ENCODE measurements at regions not wholly inside any gene's neighbourhood (a gene's known extent, or its start where the extent isn't known, plus 50 kb on each side); places are given as distances from the start of the nearest gene placed in this dataset.

GRCh38 chrX:20739038-20739745 lies 472.5 kb upstream of the RPS6KA3 start:
- Mint-ChIP-seq H3K36me3 (ENCODE audit: insufficient read depth) (no peaks in the 10 kb centered on the region), H3K27me3 (peaks cover 9% of the 10 kb centered on the region), H3K27ac (ENCODE audit: low read depth) (no peak overlapping the region), H3K9me3 (peaks cover 9% of the 10 kb centered on the region), H3K4me1 (no peaks in the 10 kb centered on the region), H3K4me3 (no peak overlapping the region)
- ATAC-seq (replicated peaks; ENCODE audit: extremely low read depth, poor library complexity, severe bottlenecking) (no peak), DNase-seq (ENCODE audit: low spot score in 2 of 2) (no peak)

- Mint-ChIP-seq H3K27me3 (no peaks in the 10 kb centered on the region), H3K4me1 (no peaks in the 10 kb centered on the region), H3K27ac (ENCODE audit: low read depth) (no peak overlapping the region), H3K36me3 (ENCODE audit: insufficient read depth) (no peaks in the 10 kb centered on the region), H3K4me3 (no peak overlapping the region), H3K9me3 (no peaks in the 10 kb centered on the region)
- DNase-seq (ENCODE audit: low spot score in 2 of 2) (no peak), ATAC-seq (replicated peaks; ENCODE audit: extremely low read depth, poor library complexity, severe bottlenecking) (no peak)
These were observed 462.7 kb upstream of the RPS6KA3 start for GRCh38 chrX:20729416-20729815.

- H3K36me3 Mint-ChIP-seq (ENCODE audit: insufficient read depth), result no peaks in the 10 kb centered on the region
- no peak overlapping the region for H3K27ac Mint-ChIP-seq (ENCODE audit: low read depth)
- H3K9me3 Mint-ChIP-seq, result no peaks in the 10 kb centered on the region
- ATAC-seq (replicated peaks; ENCODE audit: extremely low read depth, poor library complexity, severe bottlenecking) (no peak), DNase-seq (ENCODE audit: low spot score in 2 of 2) (no peak)
- no peak overlapping the region for H3K4me3 Mint-ChIP-seq
- H3K27me3 Mint-ChIP-seq, result no peaks in the 10 kb centered on the region
- no peaks in the 10 kb centered on the region for H3K4me1 Mint-ChIP-seq
These were observed 460.7 kb upstream of the RPS6KA3 start for GRCh38 chrX:20727447-20727846.

GRCh38 chrX:20720954-20721626 lies 454.4 kb upstream of the RPS6KA3 start:
- H3K4me1 Mint-ChIP-seq, result no peaks in the 10 kb centered on the region
- no peak overlapping the region for H3K27ac Mint-ChIP-seq (ENCODE audit: low read depth)
- ATAC-seq (replicated peaks; ENCODE audit: extremely low read depth, poor library complexity, severe bottlenecking) (no peak), DNase-seq (ENCODE audit: low spot score in 2 of 2) (no peak)
- no peak overlapping the region for H3K4me3 Mint-ChIP-seq
- no peaks in the 10 kb centered on the region for H3K27me3 Mint-ChIP-seq
- no peaks in the 10 kb centered on the region for H3K9me3 Mint-ChIP-seq
- H3K36me3 Mint-ChIP-seq (ENCODE audit: insufficient read depth), result no peaks in the 10 kb centered on the region

GRCh38 chrX:20718592-20719380 lies 452.1 kb upstream of the RPS6KA3 start:
- Mint-ChIP-seq H3K9me3 (no peaks in the 10 kb centered on the region), H3K4me3 (no peak overlapping the region), H3K36me3 (ENCODE audit: insufficient read depth) (no peaks in the 10 kb centered on the region), H3K27ac (ENCODE audit: low read depth) (no peak overlapping the region), H3K4me1 (no peaks in the 10 kb centered on the region), H3K27me3 (no peaks in the 10 kb centered on the region)
- ATAC-seq (replicated peaks; ENCODE audit: extremely low read depth, poor library complexity, severe bottlenecking) (no peak), DNase-seq (ENCODE audit: low spot score in 2 of 2) (no peak)

- Mint-ChIP-seq H3K27ac (ENCODE audit: low read depth) (no peak overlapping the region), H3K4me3 (no peak overlapping the region), H3K4me1 (no peaks in the 10 kb centered on the region), H3K27me3 (no peaks in the 10 kb centered on the region), H3K36me3 (ENCODE audit: insufficient read depth) (no peaks in the 10 kb centered on the region), H3K9me3 (no peaks in the 10 kb centered on the region)
- DNase-seq (ENCODE audit: low spot score in 2 of 2), result no peak
- no peak for ATAC-seq (replicated peaks; ENCODE audit: extremely low read depth, poor library complexity, severe bottlenecking)
These were observed 448.5 kb upstream of the RPS6KA3 start for GRCh38 chrX:20715176-20715575.

- H3K9me3 Mint-ChIP-seq, result no peaks in the 10 kb centered on the region
- H3K27ac Mint-ChIP-seq (ENCODE audit: low read depth), result no peak overlapping the region
- DNase-seq (ENCODE audit: low spot score in 2 of 2), result no peak
- no peaks in the 10 kb centered on the region for H3K36me3 Mint-ChIP-seq (ENCODE audit: insufficient read depth)
- H3K27me3 Mint-ChIP-seq, result no peaks in the 10 kb centered on the region
- H3K4me3 Mint-ChIP-seq, result no peak overlapping the region
- no peaks in the 10 kb centered on the region for H3K4me1 Mint-ChIP-seq
- ATAC-seq (replicated peaks; ENCODE audit: extremely low read depth, poor library complexity, severe bottlenecking), result no peak
These were observed 446.1 kb upstream of the RPS6KA3 start for GRCh38 chrX:20712811-20713210.

GRCh38 chrX:20711366-20711765 lies 444.7 kb upstream of the RPS6KA3 start:
- Mint-ChIP-seq H3K36me3 (ENCODE audit: insufficient read depth) (no peaks in the 10 kb centered on the region), H3K27me3 (no peaks in the 10 kb centered on the region), H3K4me3 (no peak overlapping the region), H3K27ac (ENCODE audit: low read depth) (no peak overlapping the region), H3K4me1 (no peaks in the 10 kb centered on the region), H3K9me3 (no peaks in the 10 kb centered on the region)
- no peak for ATAC-seq (replicated peaks; ENCODE audit: extremely low read depth, poor library complexity, severe bottlenecking)
- DNase-seq (ENCODE audit: low spot score in 2 of 2), result no peak

- ATAC-seq (replicated peaks; ENCODE audit: extremely low read depth, poor library complexity, severe bottlenecking), result no peak
- no peak overlapping the region for H3K4me3 Mint-ChIP-seq
- H3K27me3 Mint-ChIP-seq, result peaks cover 8% of the 10 kb centered on the region
- no peaks in the 10 kb centered on the region for H3K36me3 Mint-ChIP-seq (ENCODE audit: insufficient read depth)
- H3K9me3 Mint-ChIP-seq, result no peaks in the 10 kb centered on the region
- H3K27ac Mint-ChIP-seq (ENCODE audit: low read depth), result no peak overlapping the region
- no peaks in the 10 kb centered on the region for H3K4me1 Mint-ChIP-seq
- DNase-seq (ENCODE audit: low spot score in 2 of 2), result no peak
These were observed 426.4 kb upstream of the RPS6KA3 start for GRCh38 chrX:20693078-20693477.

GRCh38 chrX:20686256-20686655 lies 419.5 kb upstream of the RPS6KA3 start:
- peaks cover 9% of the 10 kb centered on the region for H3K27me3 Mint-ChIP-seq
- no peaks in the 10 kb centered on the region for H3K9me3 Mint-ChIP-seq
- no peak overlapping the region for H3K27ac Mint-ChIP-seq (ENCODE audit: low read depth)
- no peaks in the 10 kb centered on the region for H3K36me3 Mint-ChIP-seq (ENCODE audit: insufficient read depth)
- no peaks in the 10 kb centered on the region for H3K4me1 Mint-ChIP-seq
- DNase-seq (ENCODE audit: low spot score in 2 of 2) (no peak), ATAC-seq (replicated peaks; ENCODE audit: extremely low read depth, poor library complexity, severe bottlenecking) (no peak)
- no peak overlapping the region for H3K4me3 Mint-ChIP-seq

GRCh38 chrX:20685652-20686051 lies 418.9 kb upstream of the RPS6KA3 start:
- Mint-ChIP-seq H3K9me3 (no peaks in the 10 kb centered on the region), H3K4me3 (no peak overlapping the region), H3K27me3 (peaks cover 9% of the 10 kb centered on the region), H3K36me3 (ENCODE audit: insufficient read depth) (no peaks in the 10 kb centered on the region), H3K27ac (ENCODE audit: low read depth) (no peak overlapping the region), H3K4me1 (no peaks in the 10 kb centered on the region)
- ATAC-seq (replicated peaks; ENCODE audit: extremely low read depth, poor library complexity, severe bottlenecking) (no peak), DNase-seq (ENCODE audit: low spot score in 2 of 2) (no peak)

GRCh38 chrX:20681683-20682082 lies 415.0 kb upstream of the RPS6KA3 start:
- DNase-seq (ENCODE audit: low spot score in 2 of 2) (no peak), ATAC-seq (replicated peaks; ENCODE audit: extremely low read depth, poor library complexity, severe bottlenecking) (no peak)
- H3K4me3 Mint-ChIP-seq, result no peak overlapping the region
- no peaks in the 10 kb centered on the region for H3K36me3 Mint-ChIP-seq (ENCODE audit: insufficient read depth)
- H3K4me1 Mint-ChIP-seq, result no peaks in the 10 kb centered on the region
- H3K9me3 Mint-ChIP-seq, result no peaks in the 10 kb centered on the region
- no peak overlapping the region for H3K27ac Mint-ChIP-seq (ENCODE audit: low read depth)
- H3K27me3 Mint-ChIP-seq, result no peaks in the 10 kb centered on the region

GRCh38 chrX:20680998-20681397 lies 414.3 kb upstream of the RPS6KA3 start:
- Mint-ChIP-seq H3K36me3 (ENCODE audit: insufficient read depth) (no peaks in the 10 kb centered on the region), H3K4me3 (no peak overlapping the region), H3K27ac (ENCODE audit: low read depth) (no peak overlapping the region), H3K27me3 (no peaks in the 10 kb centered on the region), H3K9me3 (no peaks in the 10 kb centered on the region), H3K4me1 (no peaks in the 10 kb centered on the region)
- DNase-seq (ENCODE audit: low spot score in 2 of 2), result no peak
- ATAC-seq (replicated peaks; ENCODE audit: extremely low read depth, poor library complexity, severe bottlenecking), result no peak
